GM12875 (cell line): ENCODE measurements at regions not wholly inside any gene's neighbourhood (a gene's known extent, or its start where the extent isn't known, plus 50 kb on each side); places are given as distances from the start of the nearest gene placed in this dataset.
"Not testable (repeated sequence)": the region's sequence is repeated elsewhere in the genome, so short reads cannot be mapped to it uniquely, and the experiment has no call there.

Source experiments
- H3K4me3 ChIP-seq: one replicate; pipeline ENCODE4 v1.5.1; 2011; ENCODE audit warnings: low read depth, low read length, control low read depth
- TF ChIP-seq, protein P1 (sequence below): IDR thresholded peaks from 2 replicates; pipeline ENCODE4 v1.5.1; 2011; ENCODE audit warnings: low read depth, mild to moderate bottlenecking, control low read depth, inconsistent platforms, low read length, moderate library complexity, borderline replicate concordance; ENCODE audit not compliant: insufficient read depth

DNA sequence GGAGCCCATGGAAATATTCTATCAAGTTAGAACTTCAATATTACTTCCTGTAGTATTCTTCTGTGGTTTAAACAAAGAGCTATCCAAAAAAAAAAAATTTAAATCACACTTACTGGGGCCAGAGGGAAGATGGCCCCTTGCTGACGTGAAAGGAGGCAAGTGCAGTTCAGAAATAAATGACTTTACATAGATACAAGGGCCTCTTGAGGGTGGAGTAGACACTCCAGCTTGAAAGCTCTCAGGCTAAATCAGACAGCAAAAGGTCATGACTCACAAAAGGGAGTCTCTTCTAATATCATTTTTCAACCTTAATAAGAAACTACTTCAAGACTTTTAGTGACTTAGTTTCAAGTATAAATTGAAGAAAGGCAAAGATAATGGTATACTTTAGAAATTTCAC, 1160.3 kb downstream of the FAM181B start:
- no peak overlapping the region for H3K4me3 ChIP-seq
- TF ChIP-seq, protein P1, sequence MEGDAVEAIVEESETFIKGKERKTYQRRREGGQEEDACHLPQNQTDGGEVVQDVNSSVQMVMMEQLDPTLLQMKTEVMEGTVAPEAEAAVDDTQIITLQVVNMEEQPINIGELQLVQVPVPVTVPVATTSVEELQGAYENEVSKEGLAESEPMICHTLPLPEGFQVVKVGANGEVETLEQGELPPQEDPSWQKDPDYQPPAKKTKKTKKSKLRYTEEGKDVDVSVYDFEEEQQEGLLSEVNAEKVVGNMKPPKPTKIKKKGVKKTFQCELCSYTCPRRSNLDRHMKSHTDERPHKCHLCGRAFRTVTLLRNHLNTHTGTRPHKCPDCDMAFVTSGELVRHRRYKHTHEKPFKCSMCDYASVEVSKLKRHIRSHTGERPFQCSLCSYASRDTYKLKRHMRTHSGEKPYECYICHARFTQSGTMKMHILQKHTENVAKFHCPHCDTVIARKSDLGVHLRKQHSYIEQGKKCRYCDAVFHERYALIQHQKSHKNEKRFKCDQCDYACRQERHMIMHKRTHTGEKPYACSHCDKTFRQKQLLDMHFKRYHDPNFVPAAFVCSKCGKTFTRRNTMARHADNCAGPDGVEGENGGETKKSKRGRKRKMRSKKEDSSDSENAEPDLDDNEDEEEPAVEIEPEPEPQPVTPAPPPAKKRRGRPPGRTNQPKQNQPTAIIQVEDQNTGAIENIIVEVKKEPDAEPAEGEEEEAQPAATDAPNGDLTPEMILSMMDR = no peak

DNA sequence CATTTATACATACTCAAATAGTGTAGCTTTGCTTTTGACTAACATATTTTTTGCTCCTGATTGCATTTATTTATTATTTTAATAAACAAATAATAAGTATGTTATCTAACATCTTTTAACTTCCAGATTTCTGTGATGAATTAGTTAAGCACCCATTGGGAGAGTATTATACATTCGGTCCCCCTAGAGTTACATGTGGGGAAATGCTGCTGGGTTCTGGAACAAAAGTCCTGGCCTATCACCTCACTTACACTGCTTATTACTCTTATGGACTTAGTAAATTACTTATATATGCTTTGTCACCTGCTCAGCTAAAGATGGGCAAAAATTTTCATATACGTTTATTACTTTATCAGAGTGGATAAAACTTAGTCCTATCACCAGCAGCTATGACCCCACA, 1163.0 kb downstream of the FAM181B start:
- no peak overlapping the region for H3K4me3 ChIP-seq
- TF ChIP-seq, protein P1 = no peak

DNA sequence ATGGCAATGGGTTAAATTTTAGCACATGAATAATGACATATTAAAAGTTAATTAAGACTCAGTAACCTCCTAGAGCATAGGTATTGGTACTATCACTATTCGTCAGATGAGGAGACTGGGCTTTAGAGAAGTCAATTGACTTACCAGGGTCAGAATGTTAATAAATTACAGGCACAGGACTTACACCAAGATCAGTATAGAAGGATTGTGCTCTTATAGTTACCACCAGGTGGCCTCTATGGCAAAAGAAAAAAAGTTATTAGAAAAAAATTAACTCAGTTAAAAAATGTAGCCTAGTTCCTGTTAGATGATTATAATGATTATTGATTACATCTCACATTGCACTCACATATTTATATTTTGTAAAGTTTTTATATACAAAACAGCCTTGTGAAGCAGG, 1163.7 kb downstream of the FAM181B start:
- TF ChIP-seq, protein P1 = no peak
- no peak overlapping the region for H3K4me3 ChIP-seq

DNA sequence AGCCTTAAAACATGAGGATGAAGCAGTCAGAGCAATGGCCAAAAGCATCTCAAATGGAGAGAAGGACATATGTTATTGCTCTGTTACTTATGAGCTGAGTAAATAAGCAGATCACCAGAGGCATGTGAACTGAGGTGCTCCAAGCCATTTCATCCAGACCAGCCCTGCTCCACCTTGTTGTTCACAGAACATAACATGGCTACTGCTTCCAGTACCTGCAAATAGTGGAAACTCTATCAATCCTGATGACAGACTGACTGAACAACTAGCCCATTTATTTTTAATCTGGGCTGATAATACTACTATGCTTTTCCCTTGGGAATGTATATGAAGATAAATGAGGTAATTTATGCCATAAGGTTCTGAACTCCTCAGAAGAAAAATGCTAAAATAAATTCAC, 1164.7 kb downstream of the FAM181B start:
- H3K4me3 ChIP-seq = no peak overlapping the region
- TF ChIP-seq, protein P1 = no peak

DNA sequence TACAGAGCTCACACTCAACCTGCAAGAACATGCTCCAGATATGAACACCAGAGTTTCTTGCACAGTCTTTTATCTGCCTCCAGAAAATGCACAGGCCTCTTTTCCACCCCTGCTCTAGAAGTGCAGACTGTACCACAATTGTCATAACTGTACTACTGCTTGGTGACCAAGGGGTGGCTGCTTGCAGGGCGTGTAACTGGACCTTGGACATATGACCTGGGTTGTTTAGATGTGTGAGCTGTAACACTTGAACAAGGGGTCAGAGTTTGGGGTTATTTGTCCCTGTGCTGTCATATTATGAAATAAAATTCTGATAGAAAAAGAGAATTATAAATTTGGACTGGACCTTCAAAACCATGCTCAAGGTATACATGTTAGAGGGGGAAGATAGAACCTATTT, 1185.5 kb downstream of the FAM181B start:
- TF ChIP-seq, protein P1 = no peak

DNA sequence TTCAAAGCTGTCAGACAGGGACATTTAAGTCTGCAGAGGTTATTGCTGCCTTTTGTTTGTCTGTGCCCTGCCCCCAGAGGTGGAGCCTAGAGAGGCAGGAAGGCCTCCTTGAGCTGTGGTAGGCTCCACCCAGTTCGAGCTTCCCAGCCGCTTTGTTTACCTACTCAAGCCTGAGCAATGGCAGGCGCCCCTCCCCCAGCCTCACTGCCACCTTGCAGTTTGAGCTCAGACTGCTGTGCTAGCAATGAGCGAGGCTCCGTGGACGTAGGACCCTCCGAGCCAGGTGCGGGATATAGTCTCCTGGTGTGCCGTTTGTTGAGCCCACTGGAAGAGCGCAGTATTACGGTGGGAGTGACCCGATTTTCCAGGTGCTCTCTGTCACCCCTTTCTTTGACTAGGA, 1193.9 kb downstream of the FAM181B start:
- not testable (repeated sequence) for H3K4me3 ChIP-seq

More for the DNA sequence above, 1185.5 kb downstream of the FAM181B start:
- H3K4me3 ChIP-seq = no peak overlapping the region

DNA sequence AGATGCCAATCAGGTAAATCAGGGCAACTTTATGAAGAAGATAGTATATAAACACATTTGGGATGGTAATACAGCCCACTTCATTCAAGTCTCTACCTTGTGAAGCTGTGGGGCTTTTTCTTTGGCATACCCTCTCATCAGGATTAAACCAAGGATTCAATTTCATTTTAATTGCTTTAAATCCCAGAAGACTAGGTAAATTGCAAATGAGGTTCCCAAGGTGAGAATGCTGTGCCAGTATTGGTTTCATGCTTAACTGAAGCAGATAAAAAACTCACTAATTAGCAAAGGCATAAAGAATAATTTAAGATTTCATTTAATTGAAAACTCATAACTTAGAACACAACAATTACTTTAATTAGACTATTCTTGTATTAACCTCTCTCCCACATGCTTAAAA, 1218.1 kb downstream of the FAM181B start:
- TF ChIP-seq, protein P1 = no peak
- H3K4me3 ChIP-seq = no peak overlapping the region

DNA sequence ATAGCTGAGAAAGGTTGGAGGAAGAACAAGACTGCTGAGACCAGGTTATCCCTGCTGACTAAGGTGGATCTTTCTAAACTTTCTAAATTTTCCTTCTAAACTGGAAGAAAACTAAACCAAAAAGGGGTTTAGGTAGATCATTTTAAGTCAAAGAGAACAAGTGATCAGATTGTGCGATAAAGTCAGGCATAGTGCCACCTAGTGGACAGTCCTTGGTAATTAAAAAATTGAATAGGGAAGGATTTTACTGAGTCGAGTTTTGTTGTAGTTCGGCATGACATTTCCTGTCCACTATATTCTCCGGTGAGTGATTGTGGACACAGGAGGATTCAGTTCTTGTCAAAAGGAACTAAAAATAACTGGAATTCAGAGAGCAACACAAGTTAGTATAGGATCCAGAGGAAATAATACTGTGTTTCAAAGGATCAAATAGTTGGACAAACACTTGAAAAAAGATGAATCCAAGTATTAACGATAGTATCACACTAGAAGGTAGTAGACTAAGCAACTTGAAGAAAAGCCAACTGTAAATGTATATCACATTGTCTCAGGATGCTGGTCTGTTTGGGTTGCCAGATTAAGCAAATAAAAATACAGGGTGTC, 1236.4 kb downstream of the FAM181B start:
- no peak overlapping the region for H3K4me3 ChIP-seq
- TF ChIP-seq, protein P1 = peak; percentile 34; the same call in 1 of the 2 replicates
